ENCODE measurements at regions not wholly inside any gene's neighbourhood (a gene's known extent, or its start where the extent isn't known, plus 50 kb on each side); places are given as distances from the start of the nearest gene placed in this dataset.

DNA sequence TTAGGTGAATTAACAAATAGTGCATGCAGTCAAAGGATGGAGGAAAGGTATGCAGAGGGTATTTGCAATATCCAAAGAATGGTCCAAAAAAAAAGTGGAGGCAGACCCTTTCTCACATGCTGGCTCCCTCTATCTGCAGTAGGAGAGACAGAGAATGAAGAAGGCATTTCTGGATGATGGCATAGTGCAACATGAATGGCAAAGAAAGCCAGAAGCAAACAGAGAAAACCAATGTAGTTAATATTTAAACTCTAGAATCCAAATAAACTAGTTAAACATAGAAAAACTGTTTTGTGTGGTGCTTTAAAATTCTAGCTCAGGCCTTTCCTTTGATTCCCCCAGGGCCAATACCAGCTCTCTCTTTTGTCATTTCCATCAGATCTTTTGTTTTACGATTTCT, 403.1 kb upstream of the WWC1 start:
- Histone ChIP-seq H3K4me3 (ENCODE audit: low read depth, low read length) (no peak overlapping the region), H3K27ac (ENCODE audit: low read depth, low read length) (no peak overlapping the region), H3K4me1 (ENCODE audit: control insufficient read depth, insufficient read depth, low read length) (peaks cover 18% of the 10 kb centered on the region; the same call in 1 of the 2 replicates), H3K9ac (ENCODE audit: low read length) (no peak overlapping the region), H3K36me3 (ENCODE audit: control insufficient read depth, insufficient read depth, low read length) (no peaks in the 10 kb centered on the region), H3K9me3 (ENCODE audit: control insufficient read depth, insufficient read depth, low read depth, low read length) (no peaks in the 10 kb centered on the region), H3K27me3 (ENCODE audit: control insufficient read depth, insufficient read depth, low read length) (no peaks in the 10 kb centered on the region)

GRCh38 chr5:167889276-167889675, 402.2 kb upstream of the WWC1 start:
- no peak overlapping the region for H3K27ac ChIP-seq (ENCODE audit: low read depth, low read length)
- no peaks in the 10 kb centered on the region for H3K27me3 ChIP-seq (ENCODE audit: control insufficient read depth, insufficient read depth, low read length)
- H3K9ac ChIP-seq (ENCODE audit: low read length) = no peak overlapping the region
- no peak overlapping the region for H3K4me3 ChIP-seq (ENCODE audit: low read depth, low read length)
- H3K9me3 ChIP-seq (ENCODE audit: control insufficient read depth, insufficient read depth, low read depth, low read length) = no peaks in the 10 kb centered on the region
- H3K36me3 ChIP-seq (ENCODE audit: control insufficient read depth, insufficient read depth, low read length) = no peaks in the 10 kb centered on the region
- peaks cover 18% of the 10 kb centered on the region; the same call in 1 of the 2 replicates for H3K4me1 ChIP-seq (ENCODE audit: control insufficient read depth, insufficient read depth, low read length)

- no peaks in the 10 kb centered on the region for H3K27me3 ChIP-seq (ENCODE audit: control insufficient read depth, insufficient read depth, low read length)
- H3K27ac ChIP-seq (ENCODE audit: low read depth, low read length) = no peak overlapping the region
- H3K9me3 ChIP-seq (ENCODE audit: control insufficient read depth, insufficient read depth, low read depth, low read length) = no peaks in the 10 kb centered on the region
- H3K4me3 ChIP-seq (ENCODE audit: low read depth, low read length) = no peak overlapping the region
- peaks cover 14% of the 10 kb centered on the region; the same call in 1 of the 2 replicates for H3K4me1 ChIP-seq (ENCODE audit: control insufficient read depth, insufficient read depth, low read length)
- no peaks in the 10 kb centered on the region for H3K36me3 ChIP-seq (ENCODE audit: control insufficient read depth, insufficient read depth, low read length)
- no peak overlapping the region for H3K9ac ChIP-seq (ENCODE audit: low read length)
Observed at GRCh38 chr5:167892352-167893115, 398.9 kb upstream of the WWC1 start.

- H3K4me1 ChIP-seq (ENCODE audit: control insufficient read depth, insufficient read depth, low read length) = peaks cover 19% of the 10 kb centered on the region
Observed at GRCh38 chr5:167893271-167893670, 398.2 kb upstream of the WWC1 start.

GRCh38 chr5:167894631-167895472, 396.6 kb upstream of the WWC1 start:
- Histone ChIP-seq H3K4me3 (ENCODE audit: low read depth, low read length) (no peak overlapping the region), H3K36me3 (ENCODE audit: control insufficient read depth, insufficient read depth, low read length) (no peaks in the 10 kb centered on the region), H3K9ac (ENCODE audit: low read length) (no peak overlapping the region), H3K27me3 (ENCODE audit: control insufficient read depth, insufficient read depth, low read length) (no peaks in the 10 kb centered on the region), H3K4me1 (ENCODE audit: control insufficient read depth, insufficient read depth, low read length) (peaks cover 20% of the 10 kb centered on the region), H3K27ac (ENCODE audit: low read depth, low read length) (no peak overlapping the region), H3K9me3 (ENCODE audit: control insufficient read depth, insufficient read depth, low read depth, low read length) (no peaks in the 10 kb centered on the region)

More at GRCh38 chr5:167893271-167893670, 398.2 kb upstream of the WWC1 start:
- no peaks in the 10 kb centered on the region for H3K36me3 ChIP-seq (ENCODE audit: control insufficient read depth, insufficient read depth, low read length)
- H3K9ac ChIP-seq (ENCODE audit: low read length) = no peak overlapping the region
- H3K4me3 ChIP-seq (ENCODE audit: low read depth, low read length) = no peak overlapping the region
- H3K27ac ChIP-seq (ENCODE audit: low read depth, low read length) = no peak overlapping the region
- no peaks in the 10 kb centered on the region for H3K9me3 ChIP-seq (ENCODE audit: control insufficient read depth, insufficient read depth, low read depth, low read length)
- H3K27me3 ChIP-seq (ENCODE audit: control insufficient read depth, insufficient read depth, low read length) = no peaks in the 10 kb centered on the region

GRCh38 chr5:167895899-167896659, 395.4 kb upstream of the WWC1 start:
- Histone ChIP-seq H3K27me3 (ENCODE audit: control insufficient read depth, insufficient read depth, low read length) (no peaks in the 10 kb centered on the region), H3K9me3 (ENCODE audit: control insufficient read depth, insufficient read depth, low read depth, low read length) (no peaks in the 10 kb centered on the region), H3K4me1 (ENCODE audit: control insufficient read depth, insufficient read depth, low read length) (peaks cover 18% of the 10 kb centered on the region), H3K36me3 (ENCODE audit: control insufficient read depth, insufficient read depth, low read length) (no peaks in the 10 kb centered on the region), H3K27ac (ENCODE audit: low read depth, low read length) (no peak overlapping the region), H3K4me3 (ENCODE audit: low read depth, low read length) (no peak overlapping the region), H3K9ac (ENCODE audit: low read length) (no peak overlapping the region)

DNA sequence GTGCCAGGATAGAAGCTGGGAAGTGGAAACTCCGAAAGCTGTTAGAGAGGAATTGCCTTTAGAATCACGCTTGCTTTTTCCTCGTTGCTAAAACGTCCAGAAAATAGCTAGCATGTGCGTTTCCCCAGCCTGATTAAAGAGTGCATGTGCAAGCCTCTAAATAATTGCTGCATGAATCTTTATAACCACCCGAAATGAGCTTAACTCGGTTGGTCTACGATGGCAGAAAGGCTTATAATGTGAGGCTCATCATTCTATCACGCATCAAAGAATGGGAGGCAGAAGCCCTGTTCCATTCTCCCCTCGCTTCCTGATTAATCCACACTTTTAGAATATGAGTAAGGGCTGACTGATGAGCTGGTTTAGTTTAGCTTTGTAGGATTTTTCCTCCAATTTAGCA, 394.6 kb upstream of the WWC1 start:
- Histone ChIP-seq H3K27ac (ENCODE audit: low read depth, low read length) (no peak overlapping the region), H3K4me3 (ENCODE audit: low read depth, low read length) (no peak overlapping the region), H3K36me3 (ENCODE audit: control insufficient read depth, insufficient read depth, low read length) (no peaks in the 10 kb centered on the region), H3K9me3 (ENCODE audit: control insufficient read depth, insufficient read depth, low read depth, low read length) (no peaks in the 10 kb centered on the region), H3K27me3 (ENCODE audit: control insufficient read depth, insufficient read depth, low read length) (no peaks in the 10 kb centered on the region), H3K9ac (ENCODE audit: low read length) (no peak overlapping the region), H3K4me1 (ENCODE audit: control insufficient read depth, insufficient read depth, low read length) (peaks cover 18% of the 10 kb centered on the region)

GRCh38 chr5:167897371-167897770, 394.1 kb upstream of the WWC1 start:
- H3K9ac ChIP-seq (ENCODE audit: low read length) = no peak overlapping the region
- no peaks in the 10 kb centered on the region for H3K36me3 ChIP-seq (ENCODE audit: control insufficient read depth, insufficient read depth, low read length)
- H3K4me1 ChIP-seq (ENCODE audit: control insufficient read depth, insufficient read depth, low read length) = peaks cover 18% of the 10 kb centered on the region
- H3K27ac ChIP-seq (ENCODE audit: low read depth, low read length) = no peak overlapping the region
- no peaks in the 10 kb centered on the region for H3K9me3 ChIP-seq (ENCODE audit: control insufficient read depth, insufficient read depth, low read depth, low read length)
- no peaks in the 10 kb centered on the region for H3K27me3 ChIP-seq (ENCODE audit: control insufficient read depth, insufficient read depth, low read length)
- H3K4me3 ChIP-seq (ENCODE audit: low read depth, low read length) = no peak overlapping the region

DNA sequence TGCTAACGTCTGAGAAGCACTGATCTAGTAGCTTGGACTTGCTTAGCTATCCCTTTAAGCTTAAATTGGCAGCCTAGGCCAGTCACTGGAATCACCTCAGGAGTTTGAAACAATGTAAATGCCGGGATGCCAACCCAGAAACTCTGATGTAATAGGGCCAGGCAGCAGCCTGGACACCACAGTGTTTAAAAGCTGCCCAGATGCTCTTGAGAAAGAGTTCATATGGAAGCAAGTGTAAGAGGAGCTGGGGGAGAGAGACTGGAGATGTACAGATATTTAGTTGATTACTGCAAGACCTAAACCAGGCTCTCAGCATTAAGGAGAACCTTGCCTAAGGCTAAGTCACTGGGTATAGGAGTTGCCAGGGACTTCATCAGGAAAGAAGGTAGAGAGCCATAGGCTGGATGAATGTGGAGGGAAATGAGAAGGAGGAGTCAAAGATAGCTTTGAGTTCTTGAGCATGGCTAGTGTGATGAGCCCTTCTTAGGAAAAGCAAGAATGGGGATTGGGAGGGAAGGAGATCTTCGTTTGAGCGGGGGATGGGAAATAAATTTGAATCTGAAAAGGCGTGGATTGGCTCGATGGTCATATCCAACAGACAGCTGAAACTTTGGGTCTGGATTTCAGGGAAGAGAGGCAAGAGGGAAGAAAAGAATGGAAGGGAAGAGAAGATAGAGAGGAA, 392.9 kb upstream of the WWC1 start:
- H3K27me3 ChIP-seq (ENCODE audit: control insufficient read depth, insufficient read depth, low read length) = no peaks in the 10 kb centered on the region
- H3K4me3 ChIP-seq (ENCODE audit: low read depth, low read length) = no peak overlapping the region
- H3K9ac ChIP-seq (ENCODE audit: low read length) = no peak overlapping the region
- peaks cover 18% of the 10 kb centered on the region for H3K4me1 ChIP-seq (ENCODE audit: control insufficient read depth, insufficient read depth, low read length)
- H3K27ac ChIP-seq (ENCODE audit: low read depth, low read length) = no peak overlapping the region
- H3K36me3 ChIP-seq (ENCODE audit: control insufficient read depth, insufficient read depth, low read length) = no peaks in the 10 kb centered on the region
- H3K9me3 ChIP-seq (ENCODE audit: control insufficient read depth, insufficient read depth, low read depth, low read length) = no peaks in the 10 kb centered on the region

DNA sequence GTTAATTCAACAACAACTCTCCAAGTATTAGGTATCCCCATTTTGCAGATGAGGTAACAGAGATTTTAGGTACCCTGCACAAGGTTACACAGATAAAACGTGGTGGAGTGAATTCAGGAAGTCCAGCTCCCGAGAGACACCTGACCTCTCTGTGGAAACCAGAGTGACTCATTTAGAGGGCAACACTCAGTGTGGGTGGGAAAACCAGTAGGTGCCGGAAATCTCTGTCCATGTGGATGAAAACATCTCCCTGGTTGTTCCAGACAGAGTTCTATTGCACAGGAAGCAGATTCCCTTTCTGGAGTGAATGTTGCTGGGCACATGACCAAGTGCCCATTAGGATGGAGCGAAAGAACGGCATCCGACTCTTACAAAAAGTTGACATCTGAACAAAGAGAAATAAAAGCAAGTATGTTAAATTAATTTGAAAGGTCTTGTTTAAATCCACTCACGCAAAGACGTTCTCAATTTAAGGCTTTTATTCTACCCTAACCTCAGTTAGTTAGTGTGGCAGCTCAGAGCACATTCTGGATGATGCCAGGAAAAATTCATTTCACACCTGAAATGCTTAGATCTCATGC, 391.9 kb upstream of the WWC1 start:
- no peaks in the 10 kb centered on the region for H3K27me3 ChIP-seq (ENCODE audit: control insufficient read depth, insufficient read depth, low read length)
- peaks cover 18% of the 10 kb centered on the region for H3K4me1 ChIP-seq (ENCODE audit: control insufficient read depth, insufficient read depth, low read length)
- no peak overlapping the region for H3K4me3 ChIP-seq (ENCODE audit: low read depth, low read length)
- no peak overlapping the region for H3K27ac ChIP-seq (ENCODE audit: low read depth, low read length)
- no peak overlapping the region for H3K9ac ChIP-seq (ENCODE audit: low read length)
- no peaks in the 10 kb centered on the region for H3K36me3 ChIP-seq (ENCODE audit: control insufficient read depth, insufficient read depth, low read length)
- H3K9me3 ChIP-seq (ENCODE audit: control insufficient read depth, insufficient read depth, low read depth, low read length) = no peaks in the 10 kb centered on the region
